HG02885 (cell line): ENCODE measurements at regions not wholly inside any gene's neighbourhood (a gene's known extent, or its start where the extent isn't known, plus 50 kb on each side); places are given as distances from the start of the nearest gene placed in this dataset.

ENCODE experiments used
- ATAC-seq: cut with Tn5 transposase; IDR thresholded peaks from one replicate; pipeline ENCODE4 v1.9.1; 2021; ENCODE audit warnings: mild to moderate bottlenecking; ENCODE audit not compliant: unreplicated experiment, poor library complexity

DNA sequence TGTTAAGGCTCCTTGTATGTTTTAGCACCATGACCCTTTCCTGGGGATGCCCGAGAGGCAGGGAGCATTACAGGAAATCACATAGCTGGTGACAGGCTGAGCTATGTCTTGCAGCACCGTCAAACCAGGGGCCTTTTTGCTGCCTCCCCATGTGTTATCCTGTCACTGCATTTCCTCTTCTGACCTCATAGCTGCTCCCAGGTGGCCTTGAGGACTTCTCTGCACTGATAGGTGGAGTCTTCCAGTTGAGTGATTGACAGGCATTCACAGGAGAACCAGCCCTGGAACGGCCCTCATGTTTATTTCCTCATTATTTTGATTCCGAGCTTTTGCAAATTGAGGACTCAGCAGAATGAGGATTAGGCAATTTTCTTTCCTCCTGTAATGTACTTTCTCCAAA lies 349.6 kb downstream of the HAPSTR1 start:
- ATAC-seq, result no peak

DNA sequence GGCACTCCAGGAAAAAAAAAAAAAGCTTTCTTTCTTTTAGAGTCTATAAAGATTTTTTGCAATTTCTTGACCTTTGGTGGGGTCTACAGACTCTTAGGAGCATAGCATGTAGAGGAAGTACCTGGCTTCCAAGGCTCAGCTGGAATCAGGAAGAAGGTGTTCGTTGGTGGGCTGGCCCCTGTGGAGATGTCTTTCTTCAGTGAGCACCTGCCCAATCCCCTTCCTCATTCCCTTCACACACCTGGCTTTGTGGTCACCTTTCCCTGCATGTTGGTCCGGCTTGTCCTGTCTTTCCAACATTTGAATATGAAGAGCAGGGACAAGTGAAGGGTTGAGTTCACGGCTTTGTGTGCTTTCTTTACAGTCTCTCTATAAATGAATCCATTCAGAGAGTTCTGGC lies 352.4 kb downstream of the HAPSTR1 start:
- no peak for ATAC-seq

DNA sequence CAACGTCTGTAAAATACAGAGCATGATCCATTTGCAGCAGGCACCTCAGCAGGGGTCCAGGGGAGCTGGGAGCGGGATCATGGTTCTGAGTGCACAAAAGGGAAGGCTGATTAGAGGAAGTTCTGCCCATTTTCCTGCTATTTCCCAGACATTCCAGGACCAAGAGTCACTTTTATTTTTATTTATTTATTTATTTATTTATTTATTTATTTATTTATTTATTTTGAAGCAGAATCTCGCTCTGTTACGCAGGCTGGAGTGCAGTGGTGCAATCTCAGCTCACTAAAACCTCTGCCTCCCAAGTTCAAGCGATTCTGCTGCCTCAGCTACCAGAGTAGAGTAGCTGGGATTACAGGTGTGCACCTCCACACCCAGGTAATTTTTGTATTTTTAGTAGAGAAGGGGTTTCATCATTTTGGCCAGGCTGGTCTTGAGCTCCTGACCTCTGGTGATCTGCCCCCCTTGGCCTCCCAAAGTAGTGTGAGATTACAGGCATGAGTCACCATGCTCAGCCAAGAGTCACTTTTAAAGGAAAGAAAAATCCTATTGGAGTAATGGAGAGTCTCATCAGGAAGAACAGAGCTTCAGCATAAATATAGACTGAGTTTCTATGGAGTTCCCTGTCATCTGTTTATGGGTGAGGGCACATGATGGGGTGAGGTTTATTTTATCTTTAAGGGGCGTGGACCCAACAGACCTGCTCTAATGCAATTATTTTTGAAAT lies 355.2 kb downstream of the HAPSTR1 start:
- ATAC-seq, result no peak

DNA sequence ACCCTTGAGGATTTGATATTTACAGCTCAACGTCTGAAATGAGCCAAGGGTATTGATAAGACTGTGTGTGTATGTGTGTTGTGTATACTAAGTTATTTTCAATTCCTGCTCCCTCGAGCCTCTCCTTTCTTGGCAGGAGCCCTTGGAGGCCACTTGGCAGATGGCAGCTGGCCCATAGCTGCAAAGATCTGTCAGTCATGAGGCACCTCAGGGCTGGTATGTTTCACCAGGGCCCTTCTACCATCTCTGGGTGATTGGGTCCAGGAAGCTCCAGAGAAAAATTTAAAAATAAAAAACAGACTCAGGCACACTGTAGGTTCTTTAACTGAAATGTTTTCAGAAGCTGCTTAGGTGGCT lies 355.7 kb downstream of the HAPSTR1 start:
- ATAC-seq, result no peak

DNA sequence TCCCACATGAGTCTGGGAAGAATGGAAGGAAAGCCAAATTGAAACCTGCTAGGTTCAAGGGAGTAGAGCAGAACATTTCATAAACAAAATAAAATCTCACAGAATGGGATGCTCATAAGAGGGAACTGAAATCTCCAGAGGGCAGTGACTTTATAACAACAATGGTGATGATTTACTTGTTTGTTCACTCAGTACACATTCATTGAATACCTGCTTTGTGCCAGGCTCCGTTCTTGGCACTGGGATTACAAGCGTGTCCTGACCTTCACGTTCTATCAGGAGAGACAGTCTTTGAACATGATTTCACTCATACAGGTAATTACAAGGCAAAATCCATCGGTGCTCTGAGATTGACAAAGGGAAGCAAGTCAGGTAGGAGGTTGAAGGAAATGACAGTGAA lies 356.3 kb downstream of the HAPSTR1 start:
- ATAC-seq, result no peak

DNA sequence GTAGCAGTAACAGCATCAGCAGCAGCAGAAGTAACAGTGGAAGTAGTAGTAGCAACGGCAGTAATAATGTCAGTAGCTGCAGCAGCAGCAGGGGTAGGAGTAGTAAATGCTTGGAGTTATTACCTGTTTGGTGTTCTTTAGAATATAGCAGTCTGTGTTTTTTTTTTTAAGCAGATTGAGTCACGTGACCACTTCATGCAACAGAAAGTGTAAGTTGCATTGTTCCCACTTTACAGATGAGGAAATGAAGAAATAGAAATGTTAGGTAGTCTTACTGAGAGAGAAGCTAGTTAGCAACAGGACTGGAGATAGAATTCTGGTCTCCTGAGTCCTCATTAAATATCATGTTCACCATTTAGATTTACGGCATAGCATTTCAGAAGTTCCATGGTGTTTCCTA lies 358.2 kb downstream of the HAPSTR1 start:
- no peak for ATAC-seq

DNA sequence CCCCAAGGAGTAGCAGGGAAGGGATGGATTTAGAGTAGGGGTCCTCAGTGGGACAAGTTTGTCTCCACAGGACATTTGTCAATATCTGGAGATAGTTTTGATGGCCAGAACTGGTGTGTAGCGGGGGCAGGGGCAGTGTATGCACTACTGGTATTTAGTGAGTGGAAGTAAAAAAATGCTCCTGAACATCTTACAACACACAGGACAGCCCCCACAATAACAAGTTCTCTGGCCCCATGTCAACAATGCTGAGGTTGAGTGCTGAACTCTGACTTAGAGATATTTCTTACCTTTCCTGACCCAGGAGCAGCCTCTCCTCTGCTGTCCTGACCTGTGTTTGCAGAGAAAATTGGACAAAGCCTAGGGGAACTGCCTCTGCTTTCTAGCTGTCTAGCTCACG lies 365.8 kb downstream of the HAPSTR1 start:
- ATAC-seq, result no peak

DNA sequence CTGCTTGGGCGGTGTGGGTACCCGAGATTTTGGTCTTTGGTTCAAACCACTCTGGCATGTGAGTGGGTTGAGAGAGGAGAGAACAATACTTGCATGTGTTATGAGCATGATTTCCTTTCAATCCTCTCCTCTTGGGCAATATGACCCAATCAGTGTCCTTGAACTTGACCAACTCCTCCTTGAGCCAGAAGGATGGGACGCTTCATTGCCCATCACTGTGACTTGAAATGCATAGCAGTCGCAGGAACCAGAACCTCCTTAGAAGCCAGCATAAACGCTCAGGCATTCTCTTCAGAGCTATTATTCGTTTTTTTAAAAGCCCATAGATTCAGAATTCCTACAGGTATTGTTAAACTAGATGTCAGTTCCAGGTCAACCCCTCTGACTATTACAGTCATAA lies 367.4 kb downstream of the HAPSTR1 start:
- ATAC-seq, result no peak

DNA sequence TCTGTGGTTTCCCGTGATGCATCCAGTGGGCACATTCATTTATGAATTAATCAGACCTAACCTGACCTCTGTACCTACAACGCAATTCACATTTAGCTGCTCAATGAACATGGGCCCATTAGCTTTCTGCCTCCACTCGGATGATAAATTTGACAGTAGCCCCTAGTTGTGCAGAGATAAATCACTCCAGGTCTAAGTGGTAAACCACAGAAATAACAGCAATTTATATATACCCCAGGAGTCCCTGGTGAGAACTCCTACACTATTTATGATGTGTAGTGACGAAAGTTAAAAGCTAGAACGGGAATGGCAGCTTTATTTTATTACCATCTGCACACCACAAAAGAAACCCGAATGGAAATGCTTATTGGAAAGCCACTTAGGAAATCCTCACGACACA lies 371.5 kb downstream of the HAPSTR1 start:
- ATAC-seq, result no peak

DNA sequence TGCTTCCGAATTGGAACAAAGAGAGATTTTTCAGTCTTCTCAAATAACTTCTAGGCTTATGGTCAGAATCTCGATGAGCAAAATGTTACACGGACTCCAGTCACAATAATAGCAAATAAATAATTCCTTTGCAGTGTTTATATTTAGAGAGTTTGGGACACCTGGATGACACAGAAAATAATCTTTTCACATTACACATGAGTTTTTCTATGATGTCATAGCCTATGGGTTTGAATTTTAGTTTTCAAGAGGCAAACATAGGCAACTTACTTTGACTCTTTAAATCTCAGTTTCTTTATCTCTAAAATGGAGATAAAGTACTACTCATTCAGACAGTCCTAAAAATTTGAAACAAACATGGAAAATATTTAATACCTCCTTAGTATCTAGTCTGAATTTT lies 372.0 kb downstream of the HAPSTR1 start:
- ATAC-seq, result no peak

DNA sequence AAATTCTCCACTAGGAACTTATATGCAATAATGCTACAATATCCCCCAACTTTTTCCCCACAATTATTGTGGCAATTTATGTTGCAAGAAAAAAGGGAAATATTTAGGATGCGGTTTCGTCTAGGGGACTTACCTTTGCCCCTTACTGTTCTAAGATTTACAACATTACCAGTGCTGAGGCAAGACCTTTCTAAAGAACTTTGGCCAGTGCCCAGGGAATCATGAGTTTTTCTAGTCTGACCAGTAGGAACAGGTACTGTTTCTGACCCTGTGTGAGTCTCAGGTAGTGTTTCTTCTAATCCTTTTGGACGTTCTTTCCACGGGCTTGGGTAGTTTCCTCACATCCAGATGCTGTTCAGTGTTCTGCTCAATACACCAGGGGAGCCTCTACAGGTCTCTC lies 373.7 kb downstream of the HAPSTR1 start:
- no peak for ATAC-seq

DNA sequence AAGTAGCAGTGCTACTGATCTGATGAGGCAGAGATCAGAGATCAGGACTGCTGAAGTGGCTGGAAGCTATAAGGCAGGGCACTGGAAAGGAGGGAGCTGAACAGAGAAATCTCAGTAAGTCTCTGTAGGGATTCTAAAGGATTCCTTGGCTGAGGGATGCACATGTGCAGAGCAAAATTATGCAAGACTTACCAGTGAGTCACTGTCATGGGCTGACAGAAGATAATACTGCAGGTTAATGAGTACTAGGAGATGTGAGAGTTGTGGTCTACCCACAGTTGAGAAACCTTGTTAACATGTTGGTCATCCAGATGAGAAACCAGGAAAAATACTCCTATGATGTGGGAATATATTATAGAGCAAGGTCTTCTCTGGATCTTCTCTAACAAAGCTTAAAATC lies 378.1 kb downstream of the HAPSTR1 start:
- ATAC-seq, result no peak

DNA sequence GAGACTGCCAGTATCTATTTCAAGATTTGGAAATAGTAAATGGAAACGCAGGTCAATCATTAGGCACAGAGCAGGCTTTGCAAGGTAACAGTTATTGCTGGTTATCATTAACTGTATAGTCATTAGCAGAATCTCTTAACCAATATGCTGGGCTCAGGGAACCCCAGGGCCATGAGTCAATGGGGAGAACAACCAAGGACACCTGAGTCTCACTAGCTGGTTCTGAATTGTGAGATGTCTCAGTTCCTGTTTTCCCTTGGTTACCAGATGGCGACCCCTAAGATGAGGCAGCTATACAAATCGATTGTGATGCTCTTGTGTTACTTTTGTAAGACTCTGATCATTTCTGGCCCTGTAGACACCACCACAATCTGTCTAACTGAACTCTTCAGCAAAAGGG lies 385.3 kb downstream of the HAPSTR1 start:
- no peak for ATAC-seq

DNA sequence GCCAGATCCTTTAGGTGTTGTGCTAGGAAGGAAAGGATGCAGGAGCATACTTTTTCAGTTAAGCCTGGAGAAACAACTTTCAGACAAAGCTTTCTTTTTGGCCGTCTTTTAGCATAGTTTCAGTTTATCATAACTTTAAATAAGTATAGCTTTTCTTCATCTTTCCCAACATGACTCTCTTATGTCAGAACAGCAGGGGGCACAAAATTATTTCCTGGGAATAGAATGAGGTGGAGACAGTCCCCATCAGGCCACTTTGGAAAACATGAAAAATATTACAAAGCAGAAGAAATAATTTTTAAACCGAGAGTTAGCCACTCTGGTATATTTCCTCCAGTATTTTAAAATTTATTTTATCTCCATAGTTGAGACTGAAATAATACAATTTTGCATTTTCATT lies 387.6 kb downstream of the HAPSTR1 start:
- no peak for ATAC-seq

DNA sequence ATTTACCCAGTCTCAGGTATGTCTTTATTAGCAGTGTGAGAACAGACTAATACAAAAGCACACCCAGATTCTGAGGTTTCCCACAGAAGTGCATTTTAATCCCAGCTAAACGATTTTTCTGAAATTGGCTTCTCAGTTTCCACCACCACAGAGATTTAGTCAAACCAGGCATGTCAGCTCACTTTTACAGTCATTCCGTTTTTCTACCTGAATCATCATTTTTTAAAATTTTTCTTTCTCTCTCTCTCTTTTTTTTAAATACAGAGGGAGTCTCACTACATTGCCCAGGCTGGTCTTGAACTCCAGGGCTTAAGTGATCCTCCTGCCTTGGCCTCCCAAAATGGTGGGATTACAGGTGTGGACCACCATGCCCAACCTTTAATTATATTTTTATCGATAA lies 389.1 kb downstream of the HAPSTR1 start:
- ATAC-seq, result no peak

DNA sequence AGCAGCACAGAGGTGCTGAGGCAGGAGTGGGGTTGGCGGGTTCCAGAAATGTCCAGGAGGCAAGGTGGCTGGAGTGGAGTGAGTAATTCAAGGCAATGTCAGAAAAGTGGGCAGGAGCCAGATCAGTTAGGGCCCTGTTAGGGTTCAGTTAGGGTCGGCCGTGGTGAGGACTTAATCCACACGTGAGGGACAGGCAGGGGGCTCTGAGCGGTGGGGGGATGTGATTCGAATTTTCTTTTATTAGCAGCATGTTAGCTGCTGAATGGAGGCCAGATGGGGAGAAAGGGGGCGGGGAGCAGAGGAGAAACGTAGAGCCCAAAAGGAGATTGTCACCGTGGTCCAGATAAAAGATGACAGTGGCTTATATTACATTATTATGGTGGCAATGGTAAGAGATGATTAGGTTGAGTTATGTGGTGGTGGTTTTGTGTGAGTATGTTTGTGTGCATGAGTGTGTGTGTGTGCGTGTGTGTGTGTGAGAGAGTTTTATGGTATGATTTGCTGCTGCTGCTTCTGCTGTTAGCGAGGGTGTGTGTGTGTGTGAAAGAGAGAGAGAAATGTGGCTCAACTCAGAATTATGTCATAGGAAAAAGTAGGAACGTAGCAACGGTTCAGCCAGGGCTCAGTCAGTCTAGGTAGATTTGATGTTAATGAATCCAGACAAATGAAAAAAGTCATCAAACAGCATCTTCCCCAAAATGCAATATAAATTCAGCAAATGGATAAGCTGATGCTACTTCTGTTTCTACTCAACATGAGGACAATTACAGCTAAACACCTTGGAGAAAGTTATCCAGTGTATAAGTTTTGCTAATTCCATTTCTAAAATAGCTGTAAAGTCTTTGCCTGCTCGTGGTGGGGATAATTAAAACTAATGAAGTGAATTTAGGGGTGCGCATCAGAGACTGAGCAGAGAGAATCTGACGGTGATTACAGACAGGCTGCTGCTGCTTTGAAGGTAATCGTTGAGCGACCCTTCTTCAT lies 390.6 kb downstream of the HAPSTR1 start:
- ATAC-seq, result no peak

DNA sequence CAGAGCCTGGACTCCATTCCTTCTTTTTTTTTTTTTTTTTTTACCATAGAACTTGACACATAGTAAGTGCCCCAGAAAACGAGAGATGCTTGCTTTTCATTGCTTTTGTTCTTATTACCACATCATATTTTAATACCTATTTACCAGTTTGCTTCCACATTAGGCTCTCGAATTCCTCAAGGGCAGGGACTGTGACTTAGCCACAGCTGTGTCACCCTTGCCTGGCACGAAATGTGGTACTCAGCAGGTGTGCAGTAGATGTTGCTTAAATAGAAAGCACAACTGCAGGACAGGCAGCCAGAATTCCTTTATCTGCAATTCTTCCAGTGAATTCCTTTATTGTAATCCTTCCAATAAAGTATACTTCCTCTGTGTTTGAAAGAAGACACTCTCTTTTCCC lies 393.0 kb downstream of the HAPSTR1 start:
- no peak for ATAC-seq

DNA sequence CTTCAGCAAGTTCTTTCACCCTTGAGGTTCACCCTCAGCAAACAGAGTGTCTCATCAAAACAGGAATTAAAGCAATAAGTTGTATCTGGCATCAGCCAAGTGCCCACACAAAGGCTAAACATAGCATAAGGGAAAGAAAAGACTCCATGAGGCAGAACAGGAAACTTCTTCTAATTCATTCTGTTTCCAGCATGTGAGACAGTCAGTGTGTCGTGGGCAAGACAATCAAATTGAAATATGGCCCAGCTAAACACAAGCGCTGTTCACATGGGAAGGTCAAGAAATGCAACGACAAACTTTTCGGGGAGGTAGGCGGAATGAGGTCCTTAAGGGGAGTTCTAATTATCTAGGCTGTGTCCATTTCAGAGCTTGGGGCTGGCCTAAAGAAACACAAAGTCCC lies 393.4 kb downstream of the HAPSTR1 start:
- ATAC-seq, result no peak

DNA sequence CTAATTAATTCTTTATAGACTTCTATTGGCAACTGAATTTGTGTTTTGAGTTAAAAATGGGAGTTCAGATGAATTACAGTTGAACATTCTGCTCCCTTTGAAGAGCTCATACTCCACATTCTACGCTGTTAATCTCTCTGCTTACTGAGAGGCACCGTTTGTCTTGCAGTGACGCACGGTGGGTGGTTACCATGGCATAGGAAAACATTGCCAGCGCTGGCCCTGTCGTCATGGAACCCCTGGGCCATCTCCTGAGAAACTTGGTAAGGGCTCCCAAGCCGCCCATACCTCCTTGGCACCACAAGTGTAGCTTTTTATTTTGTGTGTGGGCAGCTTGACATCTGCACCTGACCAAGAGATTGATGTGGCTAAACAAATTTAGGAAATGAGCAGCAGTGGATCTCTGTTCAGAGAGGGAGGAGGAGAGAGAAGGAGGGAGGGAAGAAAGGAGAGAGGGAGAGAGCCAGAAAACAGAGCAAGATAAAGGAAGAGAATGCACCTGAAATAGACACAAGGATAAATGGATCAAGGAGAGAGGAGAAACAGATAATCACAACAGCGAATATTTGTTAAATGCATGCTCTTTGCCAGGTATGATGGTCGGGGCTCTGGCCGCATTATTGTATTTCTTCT lies 398.5 kb downstream of the HAPSTR1 start:
- no peak for ATAC-seq

DNA sequence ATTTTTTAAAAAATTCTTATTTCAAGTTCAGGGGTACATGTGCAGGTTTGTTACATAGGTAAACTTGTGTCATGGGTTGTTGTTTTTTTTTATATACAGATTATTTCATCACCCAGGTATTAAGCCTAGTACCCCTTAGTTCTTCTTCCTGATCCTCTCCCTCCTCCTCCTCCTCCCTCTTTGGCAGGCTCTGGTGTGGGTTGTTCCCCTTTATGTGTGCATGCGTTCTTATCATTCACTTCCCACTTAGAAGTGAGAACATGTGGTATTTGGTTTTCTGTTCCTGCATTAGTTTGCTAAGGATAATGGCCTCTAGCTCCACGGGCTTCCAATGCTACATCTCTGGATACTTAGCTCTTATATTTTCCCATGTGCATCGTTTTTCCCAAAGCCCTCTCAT lies 404.4 kb downstream of the HAPSTR1 start:
- ATAC-seq, result no peak

DNA sequence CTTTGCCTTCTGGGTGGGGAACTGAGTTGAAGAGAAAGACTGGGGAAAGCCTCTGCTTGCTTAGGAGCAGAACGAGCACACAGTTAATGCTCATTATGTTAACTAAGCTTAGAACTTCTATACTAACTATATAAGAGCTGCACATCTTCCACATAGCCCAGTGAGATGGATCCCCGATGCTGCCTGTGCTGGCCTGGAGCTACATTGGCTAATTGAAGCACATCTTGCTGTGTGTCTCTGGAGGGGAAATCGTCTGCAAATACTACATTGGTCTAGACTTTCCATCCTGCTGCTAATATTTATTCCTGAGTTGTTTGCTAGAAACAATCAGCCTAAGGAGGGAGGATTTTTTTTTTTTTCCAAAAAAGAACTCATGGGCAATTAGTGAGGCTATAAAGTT lies 406.3 kb downstream of the HAPSTR1 start:
- no peak for ATAC-seq
